Esophagus squamous epithelium (tissue), 4 donors: ENCODE measurements at regions not wholly inside any gene's neighbourhood (a gene's known extent, or its start where the extent isn't known, plus 50 kb on each side); places are given as distances from the start of the nearest gene placed in this dataset.

Experiments
- CTCF ChIP-seq, 6 experiments: fragments of 450-650 bp in 4 of 6; fragments of 200-600 bp in 2 of 6; sonication (generic) in 2 of 6; IDR thresholded peaks; one replicate each; pipeline ENCODE4 v1.5.1; 2016 to 2019; ENCODE audit warnings: antibody characterized with exemption in 6 of 6, mild to moderate bottlenecking in 4 of 6, moderate library complexity in 4 of 6
- POLR2A ChIP-seq, 4 donors: fragments of 450-650 bp; IDR thresholded peaks; one replicate each; pipeline ENCODE4 v1.6.1; 2017; ENCODE audit warnings: antibody characterized with exemption in 4 of 4, mild to moderate bottlenecking in 4 of 4, moderate library complexity in 3 of 4

GRCh38 chr1:117312453-117313138, 54.7 kb upstream of the MAN1A2 start:
- peak; percentile 20 to 79 (median 44) for TF ChIP-seq CTCF (IDR thresholded peaks at IDR 0.05)
- no peak for TF ChIP-seq POLR2A (IDR thresholded peaks at IDR 0.05)
